GM12878 (cell line): ENCODE measurements at regions not wholly inside any gene's neighbourhood (a gene's known extent, or its start where the extent isn't known, plus 50 kb on each side); places are given as distances from the start of the nearest gene placed in this dataset.

ENCODE experiments used
- BACH1 ChIP-seq: fragments of 450-650 bp; IDR thresholded peaks from 2 replicates; pipeline ENCODE4 v1.6.1; 2017; ENCODE audit warnings: mild to moderate bottlenecking, borderline replicate concordance
- BCL11A ChIP-seq: IDR thresholded peaks from 2 replicates; pipeline ENCODE4 v1.6.1; 2011; ENCODE audit warnings: low read depth, low read length
- CREB1 ChIP-seq: IDR thresholded peaks from 2 replicates; pipeline ENCODE4 v1.6.1; 2012; ENCODE audit warnings: low read depth, mild to moderate bottlenecking, inconsistent platforms
- ESRRA ChIP-seq: IDR thresholded peaks from 2 replicates; pipeline ENCODE4 v1.6.1; 2012; ENCODE audit warnings: mild to moderate bottlenecking, low read length, improper control_type of control experiment
- JUND ChIP-seq: IDR thresholded peaks from 2 replicates; pipeline ENCODE4 v1.6.1; 2012; ENCODE audit warnings: low read depth, mild to moderate bottlenecking, low read length, improper control_type of control experiment, moderate library complexity
- MEF2A ChIP-seq: IDR thresholded peaks from 2 replicates; pipeline ENCODE4 v1.6.1; 2011; ENCODE audit warnings: low read depth, mild to moderate bottlenecking, low read length, moderate library complexity; ENCODE audit not compliant: insufficient read depth
- MEF2B ChIP-seq: fragments of 450-650 bp; IDR thresholded peaks from 2 replicates; pipeline ENCODE4 v1.6.1; 2018; ENCODE audit warnings: mild to moderate bottlenecking, moderate library complexity; ENCODE audit not compliant: partially characterized antibody, poor library complexity, severe bottlenecking
- PML ChIP-seq: IDR thresholded peaks from 2 replicates; pipeline ENCODE4 v1.6.1; 2012; ENCODE audit warnings: low read length, inconsistent platforms
- TF ChIP-seq, protein P1 (sequence below): fragments of 450-650 bp; IDR thresholded peaks from 2 replicates; pipeline ENCODE4 v1.6.1; 2017; ENCODE audit warnings: borderline replicate concordance
- TF ChIP-seq, protein P2 (sequence below): IDR thresholded peaks from 2 replicates; pipeline ENCODE4 v1.6.1; 2012; ENCODE audit warnings: low read depth, low read length, improper control_type of control experiment
- TF ChIP-seq, protein P3 (sequence below): fragments of 450-650 bp; IDR thresholded peaks from 2 replicates; pipeline ENCODE4 v1.6.1; 2014; ENCODE audit warnings: mild to moderate bottlenecking
- TF ChIP-seq, protein P4 (sequence below): IDR thresholded peaks from 2 replicates; pipeline ENCODE4 v1.6.1; 2012; ENCODE audit warnings: low read depth, low read length, improper control_type of control experiment

DNA sequence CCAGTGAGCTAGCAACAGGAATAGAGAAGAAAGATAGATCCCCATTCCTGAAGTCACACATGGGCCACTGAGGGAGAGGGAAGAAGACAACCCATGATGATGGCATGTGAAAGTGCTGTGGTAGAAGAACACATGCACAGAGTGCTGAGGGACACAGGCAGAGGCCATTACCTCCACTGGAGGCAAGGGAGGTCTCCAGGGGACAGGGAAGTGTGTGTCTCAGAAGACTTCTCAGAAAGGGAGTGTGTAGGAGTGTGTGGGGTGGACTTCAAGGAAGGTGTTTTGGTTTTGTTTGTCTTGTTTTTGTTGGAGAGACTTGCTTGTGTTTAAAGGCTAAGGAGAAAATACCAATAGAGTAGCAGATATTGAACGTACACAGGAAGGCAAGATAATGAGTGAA is 77.0 kb upstream of the SMARCA2 start (continued):
- TF ChIP-seq, protein P1, sequence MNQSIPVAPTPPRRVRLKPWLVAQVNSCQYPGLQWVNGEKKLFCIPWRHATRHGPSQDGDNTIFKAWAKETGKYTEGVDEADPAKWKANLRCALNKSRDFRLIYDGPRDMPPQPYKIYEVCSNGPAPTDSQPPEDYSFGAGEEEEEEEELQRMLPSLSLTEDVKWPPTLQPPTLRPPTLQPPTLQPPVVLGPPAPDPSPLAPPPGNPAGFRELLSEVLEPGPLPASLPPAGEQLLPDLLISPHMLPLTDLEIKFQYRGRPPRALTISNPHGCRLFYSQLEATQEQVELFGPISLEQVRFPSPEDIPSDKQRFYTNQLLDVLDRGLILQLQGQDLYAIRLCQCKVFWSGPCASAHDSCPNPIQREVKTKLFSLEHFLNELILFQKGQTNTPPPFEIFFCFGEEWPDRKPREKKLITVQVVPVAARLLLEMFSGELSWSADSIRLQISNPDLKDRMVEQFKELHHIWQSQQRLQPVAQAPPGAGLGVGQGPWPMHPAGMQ: no peak
- TF ChIP-seq PML: peak; percentile 21; the same call in 1 of the 2 replicates
- peak; percentile 81 for TF ChIP-seq MEF2B
- TF ChIP-seq, protein P2, sequence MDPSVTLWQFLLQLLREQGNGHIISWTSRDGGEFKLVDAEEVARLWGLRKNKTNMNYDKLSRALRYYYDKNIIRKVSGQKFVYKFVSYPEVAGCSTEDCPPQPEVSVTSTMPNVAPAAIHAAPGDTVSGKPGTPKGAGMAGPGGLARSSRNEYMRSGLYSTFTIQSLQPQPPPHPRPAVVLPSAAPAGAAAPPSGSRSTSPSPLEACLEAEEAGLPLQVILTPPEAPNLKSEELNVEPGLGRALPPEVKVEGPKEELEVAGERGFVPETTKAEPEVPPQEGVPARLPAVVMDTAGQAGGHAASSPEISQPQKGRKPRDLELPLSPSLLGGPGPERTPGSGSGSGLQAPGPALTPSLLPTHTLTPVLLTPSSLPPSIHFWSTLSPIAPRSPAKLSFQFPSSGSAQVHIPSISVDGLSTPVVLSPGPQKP: no peak
- no peak for TF ChIP-seq CREB1
- TF ChIP-seq ESRRA: no peak
- peak; percentile 41; the same call in 1 of the 2 replicates for TF ChIP-seq BCL11A
- no peak for TF ChIP-seq BACH1
- no peak for TF ChIP-seq JUND
- TF ChIP-seq, protein P3, sequence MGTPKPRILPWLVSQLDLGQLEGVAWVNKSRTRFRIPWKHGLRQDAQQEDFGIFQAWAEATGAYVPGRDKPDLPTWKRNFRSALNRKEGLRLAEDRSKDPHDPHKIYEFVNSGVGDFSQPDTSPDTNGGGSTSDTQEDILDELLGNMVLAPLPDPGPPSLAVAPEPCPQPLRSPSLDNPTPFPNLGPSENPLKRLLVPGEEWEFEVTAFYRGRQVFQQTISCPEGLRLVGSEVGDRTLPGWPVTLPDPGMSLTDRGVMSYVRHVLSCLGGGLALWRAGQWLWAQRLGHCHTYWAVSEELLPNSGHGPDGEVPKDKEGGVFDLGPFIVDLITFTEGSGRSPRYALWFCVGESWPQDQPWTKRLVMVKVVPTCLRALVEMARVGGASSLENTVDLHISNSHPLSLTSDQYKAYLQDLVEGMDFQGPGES: no peak
- no peak for TF ChIP-seq MEF2A
- TF ChIP-seq, protein P4, sequence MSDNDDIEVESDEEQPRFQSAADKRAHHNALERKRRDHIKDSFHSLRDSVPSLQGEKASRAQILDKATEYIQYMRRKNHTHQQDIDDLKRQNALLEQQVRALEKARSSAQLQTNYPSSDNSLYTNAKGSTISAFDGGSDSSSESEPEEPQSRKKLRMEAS: no peak
